Esophagus muscularis mucosa (tissue), 4 donors: ENCODE measurements at regions not wholly inside any gene's neighbourhood (a gene's known extent, or its start where the extent isn't known, plus 50 kb on each side); places are given as distances from the start of the nearest gene placed in this dataset.

ENCODE experiments used
- DNase-seq: peaks from one replicate; pipeline ENCODE4 v3.0.0-alpha.2; 2017; ENCODE audit errors: extremely low spot score
- H3K27ac ChIP-seq, 4 donors: fragments of 200-600 bp; sonication (generic); replicated peaks in 1 of 4; 1 replicate in 3 of 4; 2 replicates in 1 of 4; pipeline ENCODE4 v1.5.1; 2016 to 2019; ENCODE audit warnings: mild to moderate bottlenecking in 1 of 4
- H3K27me3 ChIP-seq, 4 donors: fragments of 200-600 bp; sonication (generic); one replicate each; pipeline versions ENCODE4 v1.5.1 to v1.6.0; 2016 to 2019
- H3K36me3 ChIP-seq, 4 donors: fragments of 200-600 bp; sonication (generic); one replicate each; pipeline ENCODE4 v1.5.1; 2016 to 2019
- H3K4me1 ChIP-seq, 4 donors: fragments of 200-600 bp; sonication (generic); one replicate each; pipeline ENCODE4 v1.5.1; 2016 to 2019
- H3K4me3 ChIP-seq, 4 donors: fragments of 200-600 bp; sonication (generic); 1 replicate in 2 of 4; 2 replicates in 2 of 4; pipeline ENCODE4 v1.5.1; 2016 to 2019; ENCODE audit warnings: mild to moderate bottlenecking in 4 of 4, moderate library complexity in 1 of 4
- H3K9me3 ChIP-seq, 4 donors: fragments of 200-600 bp; sonication (generic); 1 replicate in 3 of 4; 2 replicates in 1 of 4; pipeline ENCODE4 v1.5.1; 2016 to 2019
- EP300 ChIP-seq: sonication (generic); formaldehyde crosslinking; IDR thresholded peaks from one replicate; pipeline ENCODE4 v1.6.1; 2017; ENCODE audit warnings: antibody characterized with exemption
- POLR2A ChIP-seq: fragments of 450-650 bp; IDR thresholded peaks from one replicate; pipeline ENCODE4 v1.6.1; 2017; ENCODE audit warnings: antibody characterized with exemption, moderate library complexity, mild to moderate bottlenecking, low read depth
- POLR2AphosphoS5 ChIP-seq, 2 donors: sonication (generic); formaldehyde crosslinking; IDR thresholded peaks; one replicate each; pipeline ENCODE4 v1.6.1; 2017; ENCODE audit warnings: antibody characterized with exemption in 2 of 2
- WGBS: methylation state at CpG from one replicate; pipeline ENCODE4 v1.1.5; 2018; 5-methylcytosine and 5-hydroxymethylcytosine counted together
- intact Hi-C: fragments of 100-400 bp; cut with DNase I; formaldehyde crosslinking; loops from one replicate; pipeline ENCODE4 v1.15.1; 2023
- TF ChIP-seq, protein P1 (sequence below), 3 experiments: fragments of 200-600 bp in 2 of 3; fragments of 450-650 bp in 1 of 3; sonication (generic) in 2 of 3; IDR thresholded peaks; one replicate each; pipeline ENCODE4 v1.5.1; 2017 to 2019; ENCODE audit warnings: antibody characterized with exemption in 3 of 3, mild to moderate bottlenecking in 2 of 3, moderate library complexity in 1 of 3

DNA sequence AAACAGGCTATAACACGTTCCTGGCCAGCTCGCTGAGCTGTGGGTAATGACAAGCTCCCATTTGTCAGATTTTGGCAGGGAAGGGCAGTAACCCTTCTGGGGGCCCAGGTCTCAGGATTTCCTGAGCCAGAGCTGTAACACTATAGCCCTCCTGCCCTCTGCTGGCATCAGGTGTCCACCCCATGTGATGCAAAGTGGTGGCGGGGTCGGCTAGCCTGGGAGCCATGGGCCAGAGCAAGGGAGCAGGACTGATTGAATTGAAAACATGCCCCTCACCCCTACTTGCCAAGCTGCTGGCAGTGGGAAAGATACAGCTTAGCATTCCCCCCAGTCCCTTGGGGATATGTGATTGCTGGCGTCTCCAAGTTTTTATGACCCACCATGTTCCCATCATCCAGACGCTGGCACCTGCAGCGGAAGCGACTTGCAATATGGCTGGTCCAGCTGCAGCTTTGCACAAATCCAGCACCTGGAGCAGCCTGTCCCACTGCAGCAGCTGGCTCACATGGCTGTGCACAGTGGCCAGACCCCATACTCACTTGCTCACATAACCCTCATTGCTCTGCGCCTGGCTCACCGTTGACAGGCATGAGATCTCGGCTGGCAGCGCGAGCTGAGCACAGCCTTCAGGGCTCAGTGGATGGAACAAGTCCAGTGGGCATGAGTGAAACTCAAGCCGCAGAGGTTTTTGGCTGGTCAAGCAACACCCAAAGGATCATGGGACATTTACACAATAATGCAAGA lies 1147.8 kb downstream of the JRKL start:
- TF ChIP-seq POLR2A = no peak
- TF ChIP-seq POLR2AphosphoS5 (IDR thresholded peaks at IDR 0.05) = no peak
- Histone ChIP-seq H3K27ac (no peak overlapping the region), H3K9me3 (no peaks in the 10 kb centered on the region), H3K27me3 (no peaks in the 10 kb centered on the region), H3K4me1 (no peaks in the 10 kb centered on the region), H3K36me3 (no peaks in the 10 kb centered on the region), H3K4me3 (no peak overlapping the region)
- DNase-seq = no peak
- 94% methylated on average over 13 of the region's 14 CpGs for WGBS
- intact Hi-C loops = no loop called here

DNA sequence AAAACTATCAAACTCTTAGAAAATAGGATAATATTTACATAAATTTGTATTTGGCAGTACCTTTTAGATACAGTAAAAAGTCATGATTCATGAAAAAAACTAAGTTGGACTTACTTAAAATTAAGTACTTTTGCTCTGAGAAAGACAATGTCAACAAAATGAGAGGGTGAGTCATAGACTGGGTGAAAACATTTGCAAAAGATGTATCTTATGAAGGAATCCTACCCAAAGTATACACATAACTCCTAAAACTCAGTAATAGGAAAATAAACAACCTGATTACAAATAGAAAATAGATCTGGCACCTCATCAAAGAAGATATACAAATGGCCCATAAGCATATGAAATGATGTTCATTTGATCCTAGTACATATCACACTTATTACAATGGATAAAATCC lies 1154.6 kb downstream of the JRKL start:
- Histone ChIP-seq H3K4me3 (no peak overlapping the region), H3K27ac (no peak overlapping the region), H3K27me3 (no peaks in the 10 kb centered on the region), H3K36me3 (no peaks in the 10 kb centered on the region), H3K4me1 (no peaks in the 10 kb centered on the region), H3K9me3 (no peaks in the 10 kb centered on the region)
- TF ChIP-seq EP300 (no peak), POLR2AphosphoS5 (IDR thresholded peaks at IDR 0.05) (no peak), POLR2A (no peak)
- TF ChIP-seq, protein P1, sequence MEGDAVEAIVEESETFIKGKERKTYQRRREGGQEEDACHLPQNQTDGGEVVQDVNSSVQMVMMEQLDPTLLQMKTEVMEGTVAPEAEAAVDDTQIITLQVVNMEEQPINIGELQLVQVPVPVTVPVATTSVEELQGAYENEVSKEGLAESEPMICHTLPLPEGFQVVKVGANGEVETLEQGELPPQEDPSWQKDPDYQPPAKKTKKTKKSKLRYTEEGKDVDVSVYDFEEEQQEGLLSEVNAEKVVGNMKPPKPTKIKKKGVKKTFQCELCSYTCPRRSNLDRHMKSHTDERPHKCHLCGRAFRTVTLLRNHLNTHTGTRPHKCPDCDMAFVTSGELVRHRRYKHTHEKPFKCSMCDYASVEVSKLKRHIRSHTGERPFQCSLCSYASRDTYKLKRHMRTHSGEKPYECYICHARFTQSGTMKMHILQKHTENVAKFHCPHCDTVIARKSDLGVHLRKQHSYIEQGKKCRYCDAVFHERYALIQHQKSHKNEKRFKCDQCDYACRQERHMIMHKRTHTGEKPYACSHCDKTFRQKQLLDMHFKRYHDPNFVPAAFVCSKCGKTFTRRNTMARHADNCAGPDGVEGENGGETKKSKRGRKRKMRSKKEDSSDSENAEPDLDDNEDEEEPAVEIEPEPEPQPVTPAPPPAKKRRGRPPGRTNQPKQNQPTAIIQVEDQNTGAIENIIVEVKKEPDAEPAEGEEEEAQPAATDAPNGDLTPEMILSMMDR (IDR thresholded peaks at IDR 0.05) = no peak
- DNase-seq = no peak
- intact Hi-C loops = no loop called here

DNA sequence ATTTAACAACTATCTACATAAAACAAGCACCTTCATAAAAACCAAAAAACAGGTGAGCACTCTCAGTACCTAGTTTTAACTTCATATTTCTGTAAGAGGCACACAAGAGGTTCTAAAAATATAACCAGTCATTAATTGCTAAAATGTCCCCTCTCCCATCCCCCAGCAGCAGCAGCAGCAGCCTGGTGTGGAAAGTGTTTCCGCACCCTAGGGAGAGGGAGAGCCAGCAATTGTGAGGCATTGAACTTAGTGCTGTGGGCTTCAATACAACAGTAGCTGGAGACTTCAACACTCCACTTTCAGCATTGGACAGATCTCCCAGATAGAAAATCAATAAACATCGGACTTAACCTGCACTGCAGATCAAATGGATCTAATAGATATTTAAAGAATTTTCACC lies 1158.5 kb downstream of the JRKL start:
- no peaks in the 10 kb centered on the region for H3K36me3 ChIP-seq
- no peaks in the 10 kb centered on the region for H3K9me3 ChIP-seq
- 89% methylated on average over 2 of the region's 2 CpGs for WGBS
- intact Hi-C loops = no loop called here
- no peak for DNase-seq
- TF ChIP-seq, protein P1 (IDR thresholded peaks at IDR 0.05) = no peak
- TF ChIP-seq POLR2A (no peak), EP300 (no peak), POLR2AphosphoS5 (IDR thresholded peaks at IDR 0.05) (no peak)
- H3K27me3 ChIP-seq = no peaks in the 10 kb centered on the region
- H3K27ac ChIP-seq = no peak overlapping the region
- H3K4me1 ChIP-seq = no peaks in the 10 kb centered on the region
- H3K4me3 ChIP-seq = no peak overlapping the region

DNA sequence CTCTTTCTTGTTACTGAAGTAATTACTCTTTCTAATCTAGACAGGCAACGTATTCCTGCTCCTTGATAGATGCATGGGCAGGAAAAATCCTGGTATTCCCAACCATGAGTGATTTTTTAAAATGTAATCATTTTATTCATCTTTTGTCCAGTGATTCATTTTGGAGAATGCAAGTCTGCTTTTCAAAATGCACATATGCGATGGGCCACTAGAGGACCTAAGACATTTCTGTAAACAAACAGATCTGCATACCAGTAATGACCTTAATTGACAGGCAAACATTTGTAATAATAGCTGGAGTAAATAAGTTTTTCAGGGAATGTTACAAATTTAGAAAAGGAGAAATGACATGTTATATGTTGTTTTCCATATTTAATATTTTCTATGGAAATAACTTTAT lies 1167.6 kb downstream of the JRKL start:
- H3K9me3 ChIP-seq = no peaks in the 10 kb centered on the region
- no peak overlapping the region for H3K27ac ChIP-seq
- H3K4me3 ChIP-seq = no peak overlapping the region
- 78% methylated on average over 2 of the region's 2 CpGs for WGBS
- intact Hi-C loops = no loop called here
- H3K4me1 ChIP-seq = no peaks in the 10 kb centered on the region
- TF ChIP-seq EP300 = no peak
- no peak for TF ChIP-seq POLR2AphosphoS5 (IDR thresholded peaks at IDR 0.05)
- TF ChIP-seq, protein P1 (IDR thresholded peaks at IDR 0.05) = no peak
- TF ChIP-seq POLR2A = no peak
- DNase-seq = no peak
- no peaks in the 10 kb centered on the region for H3K36me3 ChIP-seq
- H3K27me3 ChIP-seq = no peaks in the 10 kb centered on the region

DNA sequence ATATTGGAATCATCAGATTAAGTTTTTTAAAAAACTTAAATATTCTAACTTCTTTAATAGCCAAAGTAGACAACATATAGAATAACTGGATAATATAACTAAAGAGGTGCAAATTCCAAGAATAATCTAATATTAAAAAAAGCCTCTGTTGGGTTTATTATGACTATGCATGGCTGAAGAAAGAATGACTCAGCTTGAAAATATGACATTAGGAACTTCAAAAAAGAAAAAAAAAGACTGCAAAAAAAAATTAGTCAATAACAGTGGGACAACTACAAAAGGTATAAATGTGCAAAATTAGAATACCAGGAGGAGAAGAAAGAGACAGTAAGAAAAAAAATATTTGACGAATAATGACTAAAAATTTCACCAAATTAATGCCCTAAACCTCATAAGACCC lies 1178.0 kb downstream of the JRKL start:
- intact Hi-C loops = no loop called here
- Histone ChIP-seq H3K27me3 (no peaks in the 10 kb centered on the region), H3K9me3 (no peaks in the 10 kb centered on the region), H3K36me3 (no peaks in the 10 kb centered on the region), H3K4me1 (no peaks in the 10 kb centered on the region), H3K4me3 (no peak overlapping the region), H3K27ac (no peak overlapping the region)
- DNase-seq = no peak
- 97% methylated on average over 1 of the region's 1 CpG for WGBS
- TF ChIP-seq POLR2AphosphoS5 (IDR thresholded peaks at IDR 0.05) (no peak), EP300 (no peak), POLR2A (no peak)
- TF ChIP-seq, protein P1 (IDR thresholded peaks at IDR 0.05) = no peak
